Kasumi-1 (cell line): ENCODE measurements at regions not wholly inside any gene's neighbourhood (a gene's known extent, or its start where the extent isn't known, plus 50 kb on each side); places are given as distances from the start of the nearest gene placed in this dataset.

ENCODE experiments used
- DNase-seq, 2 experiments: peaks; one replicate each; lab custom pipeline; 2025; lab: John Stamatoyannopoulos, UW

GRCh38 chr17:79369001-79369400 is 241.8 kb downstream of the RBFOX3 start:
- no peak for DNase-seq

- DNase-seq, result no peak
Measured at GRCh38 chr17:79368521-79368920, 242.3 kb downstream of the RBFOX3 start.

GRCh38 chr17:79366988-79367571 is 243.8 kb downstream of the RBFOX3 start:
- DNase-seq, result no peak

GRCh38 chr17:79365836-79366770 is 244.7 kb downstream of the RBFOX3 start:
- DNase-seq, result no peak

GRCh38 chr17:79365351-79365750 is 245.5 kb downstream of the RBFOX3 start:
- DNase-seq, result no peak

- no peak for DNase-seq
Measured at GRCh38 chr17:79364315-79365094, 246.3 kb downstream of the RBFOX3 start.

GRCh38 chr17:79363552-79364275 is 247.1 kb downstream of the RBFOX3 start:
- no peak for DNase-seq

- DNase-seq, result no peak
Measured at GRCh38 chr17:79362772-79363305, 248.0 kb downstream of the RBFOX3 start.

GRCh38 chr17:79361873-79362771 is 248.7 kb downstream of the RBFOX3 start:
- DNase-seq, result no peak

GRCh38 chr17:79361221-79361734 is 249.6 kb downstream of the RBFOX3 start:
- no peak for DNase-seq

- DNase-seq, result no peak
Measured at GRCh38 chr17:79360196-79360595, 250.7 kb downstream of the RBFOX3 start.

- DNase-seq, result no peak
Measured at GRCh38 chr17:79356839-79357447, 253.9 kb downstream of the RBFOX3 start.

- DNase-seq, result no peak
Measured at GRCh38 chr17:79355165-79355564, 255.7 kb downstream of the RBFOX3 start.

- no peak for DNase-seq
Measured at GRCh38 chr17:79354173-79354820, 256.6 kb downstream of the RBFOX3 start.

GRCh38 chr17:79353548-79353947 is 257.3 kb downstream of the RBFOX3 start:
- DNase-seq, result no peak

- DNase-seq, result no peak
Measured at GRCh38 chr17:79353016-79353415, 257.8 kb downstream of the RBFOX3 start.

GRCh38 chr17:79350533-79350932 is 260.3 kb downstream of the RBFOX3 start:
- no peak for DNase-seq

GRCh38 chr17:79349506-79350400 is 261.1 kb downstream of the RBFOX3 start:
- no peak for DNase-seq
